Inflammatory macrophage (primary cell): ENCODE measurements at regions not wholly inside any gene's neighbourhood (a gene's known extent, or its start where the extent isn't known, plus 50 kb on each side); places are given as distances from the start of the nearest gene placed in this dataset.
"Not testable (repeated sequence)": the region's sequence is repeated elsewhere in the genome, so short reads cannot be mapped to it uniquely, and the experiment has no call there.

Experiments used
- DNase-seq, 2 donors: peaks; one replicate each; pipeline ENCODE4 v3.0.0-alpha.2; 2020 to 2022

- DNase-seq = no peak
Observed at GRCh38 chr7:68969571-68969970, 628.7 kb upstream of the AUTS2 start.

GRCh38 chr7:68971634-68972340, 626.5 kb upstream of the AUTS2 start:
- DNase-seq = no peak

GRCh38 chr7:68977385-68978055, 620.8 kb upstream of the AUTS2 start:
- no peak for DNase-seq

- no peak for DNase-seq
Observed at GRCh38 chr7:68978710-68979109, 619.6 kb upstream of the AUTS2 start.

- no peak for DNase-seq
Observed at GRCh38 chr7:68980011-68980410, 618.3 kb upstream of the AUTS2 start.

- DNase-seq = not testable (repeated sequence)
Observed at GRCh38 chr7:68980432-68980831, 617.8 kb upstream of the AUTS2 start.

- no peak for DNase-seq
Observed at GRCh38 chr7:68984306-68984705, 614.0 kb upstream of the AUTS2 start.

GRCh38 chr7:68994841-68995240, 603.4 kb upstream of the AUTS2 start:
- no peak for DNase-seq

- DNase-seq = no peak
Observed at GRCh38 chr7:68998136-68998535, 600.1 kb upstream of the AUTS2 start.

- no peak for DNase-seq
Observed at GRCh38 chr7:69002416-69002815, 595.9 kb upstream of the AUTS2 start.

- no peak for DNase-seq
Observed at GRCh38 chr7:69012149-69012548, 586.1 kb upstream of the AUTS2 start.

GRCh38 chr7:69017208-69017607, 581.1 kb upstream of the AUTS2 start:
- no peak for DNase-seq

- DNase-seq = no peak
Observed at GRCh38 chr7:69018200-69018599, 580.1 kb upstream of the AUTS2 start.

GRCh38 chr7:69019437-69019836, 578.8 kb upstream of the AUTS2 start:
- DNase-seq = no peak

GRCh38 chr7:69020536-69020935, 577.7 kb upstream of the AUTS2 start:
- DNase-seq = no peak

GRCh38 chr7:69025249-69025648, 573.0 kb upstream of the AUTS2 start:
- no peak for DNase-seq

- DNase-seq = no peak
Observed at GRCh38 chr7:69032848-69033247, 565.4 kb upstream of the AUTS2 start.

GRCh38 chr7:69035826-69036225, 562.4 kb upstream of the AUTS2 start:
- no peak for DNase-seq

GRCh38 chr7:69036301-69036700, 562.0 kb upstream of the AUTS2 start:
- DNase-seq = no peak

- no peak for DNase-seq
Observed at GRCh38 chr7:69038915-69039314, 559.4 kb upstream of the AUTS2 start.

GRCh38 chr7:69042138-69042537, 556.1 kb upstream of the AUTS2 start:
- no peak for DNase-seq

GRCh38 chr7:69047151-69047754, 551.0 kb upstream of the AUTS2 start:
- DNase-seq = no peak

- no peak for DNase-seq
Observed at GRCh38 chr7:69049326-69049725, 548.9 kb upstream of the AUTS2 start.

- no peak for DNase-seq
Observed at GRCh38 chr7:69052447-69052846, 545.8 kb upstream of the AUTS2 start.
